Neutrophil (primary cell): ENCODE measurements at regions not wholly inside any gene's neighbourhood (a gene's known extent, or its start where the extent isn't known, plus 50 kb on each side); places are given as distances from the start of the nearest gene placed in this dataset.

Experiments used
- H3K27ac ChIP-seq: fragments of 200-600 bp; sonication (generic); 2 replicates; pipeline ENCODE4 v1.5.1; 2016; ENCODE audit warnings: mild to moderate bottlenecking, moderate library complexity
- H3K27me3 ChIP-seq: fragments of 200-600 bp; sonication (generic); 2 replicates; pipeline ENCODE4 v1.6.0; 2016; ENCODE audit warnings: mild to moderate bottlenecking
- H3K36me3 ChIP-seq: fragments of 200-600 bp; sonication (generic); 2 replicates; pipeline ENCODE4 v1.5.1; 2017
- H3K4me1 ChIP-seq, 2 experiments: fragments of 200-600 bp in 1 of 2; sonication (generic) in 1 of 2; 1 replicate in 1 of 2; 2 replicates in 1 of 2; pipeline versions ENCODE4 v1.5.1 to v1.6.1; 2013 to 2016; ENCODE audit warnings: low read depth in 1 of 2, low read length in 1 of 2, mild to moderate bottlenecking in 1 of 2, moderate library complexity in 1 of 2; ENCODE audit not compliant: control insufficient read depth in 1 of 2, insufficient read depth in 1 of 2
- H3K4me3 ChIP-seq, 2 experiments: fragments of 200-600 bp in 1 of 2; sonication (generic) in 1 of 2; 1 replicate in 1 of 2; 2 replicates in 1 of 2; pipeline ENCODE4 v1.5.1; 2013 to 2016; ENCODE audit warnings: low read depth in 1 of 2, low read length in 1 of 2, mild to moderate bottlenecking in 1 of 2, moderate library complexity in 1 of 2
- H3K9me3 ChIP-seq: fragments of 200-600 bp; sonication (generic); 2 replicates; pipeline ENCODE4 v1.5.1; 2016
- CTCF ChIP-seq: fragments of 200-600 bp; sonication (generic); IDR thresholded peaks from 2 replicates; pipeline ENCODE4 v1.5.1; 2016; ENCODE audit warnings: antibody characterized with exemption

GRCh38 chr2:45083175-45083574 is 73.9 kb upstream of the SIX2 start:
- no peaks in the 10 kb centered on the region for H3K4me1 ChIP-seq
- no peaks in the 10 kb centered on the region for H3K9me3 ChIP-seq
- no peak for TF ChIP-seq CTCF
- H3K27me3 ChIP-seq: no peaks in the 10 kb centered on the region
- H3K27ac ChIP-seq: no peak overlapping the region
- H3K4me3 ChIP-seq: no peak overlapping the region
- no peaks in the 10 kb centered on the region for H3K36me3 ChIP-seq

DNA sequence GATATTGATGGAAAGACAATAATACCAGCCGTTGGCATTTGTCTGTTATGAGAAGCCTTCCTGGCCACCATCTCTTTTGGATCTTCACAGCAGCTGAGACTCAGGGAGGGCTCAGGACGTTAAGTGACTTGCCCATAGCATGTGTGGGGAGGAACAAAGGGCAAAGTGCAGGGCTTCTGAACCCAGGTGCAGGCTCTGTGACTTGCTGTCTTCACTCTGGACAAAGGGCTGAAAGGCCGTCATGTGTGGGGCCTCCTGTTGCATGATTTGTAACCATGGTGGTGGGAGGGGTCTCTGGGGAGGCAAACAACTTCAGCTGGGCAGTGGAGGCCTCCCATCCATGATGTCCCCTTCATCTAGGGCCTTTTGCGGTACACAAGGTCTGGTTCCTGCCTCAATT is 65.5 kb upstream of the SIX2 start:
- H3K4me1 ChIP-seq: no peaks in the 10 kb centered on the region
- H3K9me3 ChIP-seq: no peaks in the 10 kb centered on the region
- no peak for TF ChIP-seq CTCF
- H3K27me3 ChIP-seq: peaks cover under 1% of the 10 kb centered on the region
- H3K4me3 ChIP-seq: no peak overlapping the region
- H3K36me3 ChIP-seq: no peaks in the 10 kb centered on the region
- no peak overlapping the region for H3K27ac ChIP-seq

DNA sequence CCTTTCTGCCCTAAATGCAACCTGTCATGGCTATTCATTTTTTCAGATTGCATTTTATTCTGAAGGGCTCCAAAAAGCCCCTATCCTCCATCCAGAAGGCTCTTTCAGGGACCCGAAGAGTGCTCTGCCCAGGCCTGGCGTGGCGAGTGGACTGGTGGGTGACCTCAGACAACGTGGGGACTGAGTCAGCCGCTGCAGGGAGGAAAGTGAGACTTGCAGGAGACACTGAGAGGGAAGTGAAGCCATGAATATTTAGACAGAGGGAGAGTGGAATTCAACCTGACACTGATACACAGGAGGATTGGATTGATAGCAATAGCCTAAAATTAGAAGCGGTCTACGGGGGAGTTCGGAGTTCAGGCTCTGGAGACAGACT is 63.6 kb upstream of the SIX2 start:
- no peaks in the 10 kb centered on the region for H3K4me1 ChIP-seq
- peaks cover 14% of the 10 kb centered on the region for H3K27me3 ChIP-seq
- no peak overlapping the region for H3K27ac ChIP-seq
- TF ChIP-seq CTCF: no peak
- no peaks in the 10 kb centered on the region for H3K36me3 ChIP-seq
- H3K9me3 ChIP-seq: no peaks in the 10 kb centered on the region
- no peak overlapping the region for H3K4me3 ChIP-seq

- Histone ChIP-seq H3K4me3 (no peak overlapping the region), H3K9me3 (no peaks in the 10 kb centered on the region), H3K27ac (no peak overlapping the region), H3K27me3 (peaks cover 20% of the 10 kb centered on the region), H3K36me3 (no peaks in the 10 kb centered on the region), H3K4me1 (no peaks in the 10 kb centered on the region)
- TF ChIP-seq CTCF: no peak
Observed at GRCh38 chr2:45072064-45072861, 63.0 kb upstream of the SIX2 start.

DNA sequence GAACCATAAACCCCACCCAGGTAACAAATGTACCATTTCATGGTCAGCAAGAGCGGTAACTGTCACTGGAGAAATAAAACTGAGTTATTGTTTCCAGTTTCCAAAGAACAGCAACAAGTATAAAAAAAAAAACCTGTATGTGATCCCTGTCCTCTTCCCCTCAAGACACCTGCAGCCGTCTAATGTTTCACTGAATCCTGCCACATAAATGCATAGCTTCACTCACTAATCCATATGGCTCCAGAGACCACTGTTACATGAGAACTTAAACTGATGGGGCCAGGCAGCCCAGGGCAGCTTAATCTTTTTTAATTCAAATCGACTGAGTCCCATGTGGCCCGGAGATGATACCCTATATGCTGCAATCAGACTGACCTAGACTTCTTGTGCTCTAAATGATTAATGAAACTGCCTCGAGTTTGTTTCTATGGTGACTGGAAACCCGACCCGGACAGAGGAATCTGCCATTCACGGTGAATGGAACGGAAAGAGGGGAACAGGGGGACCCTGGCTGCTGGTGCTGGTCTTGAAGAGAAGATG is 60.9 kb upstream of the SIX2 start:
- TF ChIP-seq CTCF: no peak
- peaks cover 25% of the 10 kb centered on the region for H3K27me3 ChIP-seq
- H3K4me3 ChIP-seq: no peak overlapping the region
- H3K4me1 ChIP-seq: no peaks in the 10 kb centered on the region
- H3K36me3 ChIP-seq: no peaks in the 10 kb centered on the region
- H3K9me3 ChIP-seq: no peaks in the 10 kb centered on the region
- no peak overlapping the region for H3K27ac ChIP-seq
